Suprapubic skin (tissue), 4 donors: ENCODE measurements at regions not wholly inside any gene's neighbourhood (a gene's known extent, or its start where the extent isn't known, plus 50 kb on each side); places are given as distances from the start of the nearest gene placed in this dataset.
A peak's percentile ranks its signal among the peaks of the same experiment; 100 is the strongest.

Experiments
- DNase-seq, 2 donors: peaks; one replicate each; pipeline ENCODE4 v3.0.0-alpha.2; 2019; ENCODE audit warnings: low spot score in 2 of 2
- H3K27ac ChIP-seq: fragments of 200-600 bp; sonication (generic); one replicate; pipeline ENCODE4 v1.5.1; 2019
- H3K27me3 ChIP-seq: fragments of 200-600 bp; sonication (generic); one replicate; pipeline ENCODE4 v1.5.1; 2019
- H3K36me3 ChIP-seq: fragments of 200-600 bp; sonication (generic); one replicate; pipeline ENCODE4 v1.5.1; 2019
- H3K4me1 ChIP-seq: fragments of 200-600 bp; sonication (generic); one replicate; pipeline ENCODE4 v1.5.1; 2019
- H3K4me3 ChIP-seq: fragments of 200-600 bp; sonication (generic); one replicate; pipeline ENCODE4 v1.5.1; 2019; ENCODE audit warnings: mild to moderate bottlenecking
- H3K9me3 ChIP-seq: fragments of 200-600 bp; sonication (generic); one replicate; pipeline ENCODE4 v1.5.1; 2019
- EP300 ChIP-seq: sonication (generic); formaldehyde crosslinking; IDR thresholded peaks from one replicate; pipeline ENCODE4 v1.6.1; 2017; ENCODE audit warnings: antibody characterized with exemption
- POLR2A ChIP-seq, 2 donors: fragments of 450-650 bp; IDR thresholded peaks; one replicate each; pipeline ENCODE4 v1.6.1; 2017; ENCODE audit warnings: antibody characterized with exemption in 2 of 2, mild to moderate bottlenecking in 2 of 2, moderate library complexity in 2 of 2
- POLR2AphosphoS5 ChIP-seq, 3 donors: sonication (generic); formaldehyde crosslinking; IDR thresholded peaks; one replicate each; pipeline ENCODE4 v1.6.1; 2017; ENCODE audit warnings: antibody characterized with exemption in 3 of 3
- WGBS: methylation state at CpG from one replicate; pipeline ENCODE4 v1.1.5; 2018; 5-methylcytosine and 5-hydroxymethylcytosine counted together
- TF ChIP-seq, protein P1 (sequence below), 2 donors: fragments of 200-600 bp in 1 of 2; fragments of 450-650 bp in 1 of 2; sonication (generic) in 1 of 2; IDR thresholded peaks; one replicate each; pipeline ENCODE4 v1.5.1; 2016 to 2019; ENCODE audit warnings: antibody characterized with exemption in 2 of 2, mild to moderate bottlenecking in 1 of 2, moderate library complexity in 1 of 2

GRCh38 chr2:217275091-217275490, 415.2 kb upstream of the TNP1 start:
- Histone ChIP-seq H3K27me3 (peaks cover 2% of the 10 kb centered on the region), H3K4me1 (peaks cover 29% of the 10 kb centered on the region), H3K4me3 (no peak overlapping the region), H3K27ac (no peak overlapping the region), H3K9me3 (no peaks in the 10 kb centered on the region), H3K36me3 (no peaks in the 10 kb centered on the region)
- DNase-seq = no peak
- TF ChIP-seq POLR2A (IDR thresholded peaks at IDR 0.05) = no peak
- no peak for TF ChIP-seq EP300
- TF ChIP-seq, protein P1, sequence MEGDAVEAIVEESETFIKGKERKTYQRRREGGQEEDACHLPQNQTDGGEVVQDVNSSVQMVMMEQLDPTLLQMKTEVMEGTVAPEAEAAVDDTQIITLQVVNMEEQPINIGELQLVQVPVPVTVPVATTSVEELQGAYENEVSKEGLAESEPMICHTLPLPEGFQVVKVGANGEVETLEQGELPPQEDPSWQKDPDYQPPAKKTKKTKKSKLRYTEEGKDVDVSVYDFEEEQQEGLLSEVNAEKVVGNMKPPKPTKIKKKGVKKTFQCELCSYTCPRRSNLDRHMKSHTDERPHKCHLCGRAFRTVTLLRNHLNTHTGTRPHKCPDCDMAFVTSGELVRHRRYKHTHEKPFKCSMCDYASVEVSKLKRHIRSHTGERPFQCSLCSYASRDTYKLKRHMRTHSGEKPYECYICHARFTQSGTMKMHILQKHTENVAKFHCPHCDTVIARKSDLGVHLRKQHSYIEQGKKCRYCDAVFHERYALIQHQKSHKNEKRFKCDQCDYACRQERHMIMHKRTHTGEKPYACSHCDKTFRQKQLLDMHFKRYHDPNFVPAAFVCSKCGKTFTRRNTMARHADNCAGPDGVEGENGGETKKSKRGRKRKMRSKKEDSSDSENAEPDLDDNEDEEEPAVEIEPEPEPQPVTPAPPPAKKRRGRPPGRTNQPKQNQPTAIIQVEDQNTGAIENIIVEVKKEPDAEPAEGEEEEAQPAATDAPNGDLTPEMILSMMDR (IDR thresholded peaks at IDR 0.05) = no peak
- no peak for TF ChIP-seq POLR2AphosphoS5 (IDR thresholded peaks at IDR 0.05)
- 71% methylated on average over 5 of the region's 5 CpGs for WGBS

- no peak for TF ChIP-seq EP300
- TF ChIP-seq, protein P1 (IDR thresholded peaks at IDR 0.05) = no peak
- no peak for TF ChIP-seq POLR2AphosphoS5 (IDR thresholded peaks at IDR 0.05)
- no peak for TF ChIP-seq POLR2A (IDR thresholded peaks at IDR 0.05)
- no peak for DNase-seq
- no peak overlapping the region for H3K4me3 ChIP-seq
- H3K27me3 ChIP-seq = peaks cover 2% of the 10 kb centered on the region
- WGBS = 77% methylated on average over 4 of the region's 4 CpGs
- no peaks in the 10 kb centered on the region for H3K9me3 ChIP-seq
- H3K36me3 ChIP-seq = no peaks in the 10 kb centered on the region
- no peak overlapping the region for H3K27ac ChIP-seq
- H3K4me1 ChIP-seq = peaks cover 34% of the 10 kb centered on the region
Observed at GRCh38 chr2:217274578-217274977, 414.7 kb upstream of the TNP1 start.

GRCh38 chr2:217273851-217274250, 414.0 kb upstream of the TNP1 start:
- no peak for DNase-seq
- H3K27me3 ChIP-seq = peaks cover 2% of the 10 kb centered on the region

DNA sequence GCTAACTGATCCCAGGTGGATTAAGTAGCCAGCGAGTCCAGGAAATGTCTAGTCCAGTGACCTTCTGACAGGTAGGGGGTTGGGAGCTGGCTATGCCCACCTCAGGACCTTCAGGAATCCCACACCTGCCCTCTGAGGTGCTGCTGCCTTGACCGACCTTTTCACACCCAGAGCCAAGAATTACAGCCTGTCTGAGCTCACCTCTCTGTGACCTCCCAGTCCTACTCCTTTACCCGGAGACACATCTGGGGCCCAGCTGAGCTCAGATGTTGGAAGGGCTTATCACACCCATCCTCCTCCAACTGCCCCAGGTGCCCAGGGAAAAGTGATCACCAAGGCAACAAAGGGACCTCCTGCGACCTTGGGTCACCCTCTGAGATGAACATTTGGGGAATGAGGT, 413.3 kb upstream of the TNP1 start:
- peaks cover 2% of the 10 kb centered on the region for H3K27me3 ChIP-seq
- H3K36me3 ChIP-seq = no peaks in the 10 kb centered on the region
- H3K9me3 ChIP-seq = no peaks in the 10 kb centered on the region
- WGBS = 80% methylated on average over 4 of the region's 4 CpGs
- no peak for TF ChIP-seq POLR2A (IDR thresholded peaks at IDR 0.05)
- TF ChIP-seq EP300 = no peak
- TF ChIP-seq, protein P1 (IDR thresholded peaks at IDR 0.05) = no peak
- no peak for TF ChIP-seq POLR2AphosphoS5 (IDR thresholded peaks at IDR 0.05)
- no peak for DNase-seq
- H3K27ac ChIP-seq = no peak overlapping the region
- H3K4me1 ChIP-seq = peaks cover 30% of the 10 kb centered on the region
- no peak overlapping the region for H3K4me3 ChIP-seq

More at GRCh38 chr2:217273851-217274250, 414.0 kb upstream of the TNP1 start:
- peaks cover 30% of the 10 kb centered on the region for H3K4me1 ChIP-seq
- no peak overlapping the region for H3K27ac ChIP-seq
- H3K4me3 ChIP-seq = no peak overlapping the region
- TF ChIP-seq EP300 (no peak), POLR2A (IDR thresholded peaks at IDR 0.05) (no peak), POLR2AphosphoS5 (IDR thresholded peaks at IDR 0.05) (no peak)
- TF ChIP-seq, protein P1 (IDR thresholded peaks at IDR 0.05) = no peak
- H3K9me3 ChIP-seq = no peaks in the 10 kb centered on the region
- no peaks in the 10 kb centered on the region for H3K36me3 ChIP-seq
- 75% methylated on average over 2 of the region's 2 CpGs for WGBS

DNA sequence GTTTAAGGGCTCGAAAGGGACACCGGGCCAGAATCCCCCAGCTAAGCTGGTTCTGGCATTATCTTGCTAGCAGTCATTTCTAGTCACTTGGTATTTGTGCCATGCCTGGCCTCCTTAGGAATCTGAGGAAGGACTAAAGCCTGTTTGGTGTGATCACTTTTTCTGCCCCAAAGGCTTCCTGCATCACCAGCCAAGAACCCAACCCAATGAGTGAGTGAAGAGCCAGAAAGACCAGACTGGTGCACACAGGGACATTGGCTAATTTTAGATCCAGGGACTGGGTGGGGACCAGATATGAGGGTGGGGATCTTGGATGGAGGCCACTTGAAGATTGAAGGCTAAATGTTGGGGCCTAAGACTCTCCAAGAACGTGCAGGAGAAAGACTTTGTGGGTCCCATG, 411.9 kb upstream of the TNP1 start:
- H3K36me3 ChIP-seq = no peaks in the 10 kb centered on the region
- H3K4me1 ChIP-seq = peaks cover 30% of the 10 kb centered on the region
- no peak overlapping the region for H3K4me3 ChIP-seq
- DNase-seq = no peak
- TF ChIP-seq POLR2A (IDR thresholded peaks at IDR 0.05) (no peak), POLR2AphosphoS5 (IDR thresholded peaks at IDR 0.05) (peak in 1 of 3 donors; percentile 39)
- WGBS = 33% methylated on average over 3 of the region's 3 CpGs
- no peaks in the 10 kb centered on the region for H3K27me3 ChIP-seq
- no peaks in the 10 kb centered on the region for H3K9me3 ChIP-seq
- no peak overlapping the region for H3K27ac ChIP-seq

GRCh38 chr2:217270485-217271121, 410.7 kb upstream of the TNP1 start:
- H3K27me3 ChIP-seq = no peaks in the 10 kb centered on the region
- no peaks in the 10 kb centered on the region for H3K9me3 ChIP-seq
- TF ChIP-seq POLR2AphosphoS5 (IDR thresholded peaks at IDR 0.05) (no peak), EP300 (no peak), POLR2A (IDR thresholded peaks at IDR 0.05) (no peak)
- TF ChIP-seq, protein P1 (IDR thresholded peaks at IDR 0.05) = no peak
- no peaks in the 10 kb centered on the region for H3K36me3 ChIP-seq
- WGBS = 79% methylated on average over 1 of the region's 1 CpG
- H3K27ac ChIP-seq = no peak overlapping the region
- H3K4me1 ChIP-seq = peaks cover 30% of the 10 kb centered on the region
- no peak overlapping the region for H3K4me3 ChIP-seq
- no peak for DNase-seq
